ENCODE measurements at regions not wholly inside any gene's neighbourhood (a gene's known extent, or its start where the extent isn't known, plus 50 kb on each side); places are given as distances from the start of the nearest gene placed in this dataset.

DNA sequence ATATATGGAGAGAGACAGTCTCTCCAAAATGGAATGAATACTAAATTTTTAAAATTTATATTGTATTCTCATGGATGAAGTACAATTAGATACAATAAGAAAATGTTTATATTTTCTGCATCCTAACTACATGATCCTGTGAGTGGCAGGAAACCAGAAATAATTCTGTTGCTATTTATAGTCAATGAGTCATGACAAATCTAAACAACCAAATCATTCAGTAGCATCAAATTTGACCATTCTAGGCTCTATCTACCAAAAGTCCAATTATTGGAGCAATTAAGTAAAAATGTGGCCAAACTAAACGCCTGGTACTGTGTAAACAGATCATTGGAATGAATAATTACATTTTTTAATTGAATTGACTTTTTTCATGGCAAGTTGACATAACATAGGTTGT lies 959.8 kb downstream of the EPHA7 start:
- 0% methylated on average over 1 of the region's 1 CpG for WGBS (ENCODE audit: insufficient coverage, insufficient replicate concordance, low lambda C conversion rate, missing lambda C conversion rate)
- Histone ChIP-seq H3K9ac (ENCODE audit: control insufficient read depth, insufficient read depth, low read length) (no peak overlapping the region), H3K9me3 (replicated peaks; ENCODE audit: control insufficient read depth, insufficient read depth, low read length) (no peaks in the 10 kb centered on the region), H3K27ac (ENCODE audit: control insufficient read depth, insufficient read depth) (no peak overlapping the region), H3K4me3 (no peak overlapping the region), H3K4me2 (ENCODE audit: control insufficient read depth, insufficient read depth) (no peak overlapping the region), H3K79me2 (ENCODE audit: control insufficient read depth, insufficient read depth, low read length) (no peaks in the 10 kb centered on the region), H3K4me1 (ENCODE audit: control insufficient read depth, insufficient read depth, low read length) (no peaks in the 10 kb centered on the region), H4K20me1 (ENCODE audit: control insufficient read depth, insufficient read depth) (no peaks in the 10 kb centered on the region), H3K27me3 (replicated peaks in 1 of 2; ENCODE audit: control insufficient read depth in 2 of 2, insufficient read depth in 2 of 2, low read length in 1 of 2) (no peaks in the 10 kb centered on the region), H2AFZ (ENCODE audit: control insufficient read depth, low read depth, low read length) (no peak overlapping the region), H3K36me3 (ENCODE audit: control insufficient read depth in 2 of 2, insufficient read depth in 2 of 2, low read length in 1 of 2) (no peaks in the 10 kb centered on the region)
- no peak for ATAC-seq
- CTCF ChIA-PET = no interaction called here
- BruUV-seq (replicated peaks) = no TSS peak
- no peak for FAIRE-seq
- in situ Hi-C loops (cut with MboI) (no loop called here), intact Hi-C loops (cut with micrococcal nuclease; ENCODE audit: unreplicated experiment) (no loop called here)
- RAD21 ChIA-PET (ENCODE audit: unreplicated experiment) = no interaction called here
- POLR2A ChIA-PET = no interaction called here
- no peak for DNase-seq (ENCODE audit: low read depth, low spot score)
- SMC1A ChIA-PET (ENCODE audit: uncharacterized antibody, unreplicated experiment) = no interaction called here
- TF ChIP-seq EED (IDR thresholded peaks at IDR 0.05; ENCODE audit: low read depth) = no peak

DNA sequence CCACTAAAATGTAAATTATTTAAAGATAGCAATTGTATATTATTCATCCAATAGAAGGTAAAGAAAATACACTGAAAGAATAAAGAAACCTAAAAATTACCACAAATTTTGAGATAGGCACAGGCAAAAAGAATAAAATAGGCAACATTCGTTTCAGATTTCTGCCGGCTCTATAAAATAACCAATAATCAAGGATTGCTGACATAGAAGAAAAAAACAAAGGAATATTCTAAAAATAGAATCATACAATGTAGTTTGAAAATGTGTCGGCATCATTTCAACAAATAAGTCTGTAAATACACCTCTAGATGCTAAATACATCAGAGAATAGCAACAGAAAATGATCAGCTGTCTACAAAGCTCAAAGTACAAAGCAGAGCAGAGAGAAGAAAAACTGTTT lies 973.3 kb downstream of the EPHA7 start:
- intact Hi-C loops (cut with micrococcal nuclease; ENCODE audit: unreplicated experiment) = no loop called here
- Histone ChIP-seq H3K36me3 (ENCODE audit: control insufficient read depth in 2 of 2, insufficient read depth in 2 of 2, low read length in 1 of 2) (no peaks in the 10 kb centered on the region), H3K9ac (ENCODE audit: control insufficient read depth, insufficient read depth, low read length) (no peak overlapping the region), H3K27me3 (replicated peaks in 1 of 2; ENCODE audit: control insufficient read depth in 2 of 2, insufficient read depth in 2 of 2, low read length in 1 of 2) (no peaks in the 10 kb centered on the region), H3K79me2 (ENCODE audit: control insufficient read depth, insufficient read depth, low read length) (no peaks in the 10 kb centered on the region), H3K27ac (ENCODE audit: control insufficient read depth, insufficient read depth) (no peak overlapping the region), H2AFZ (ENCODE audit: control insufficient read depth, low read depth, low read length) (no peak overlapping the region), H3K9me3 (replicated peaks; ENCODE audit: control insufficient read depth, insufficient read depth, low read length) (no peaks in the 10 kb centered on the region), H3K4me3 (no peak overlapping the region), H3K4me2 (ENCODE audit: control insufficient read depth, insufficient read depth) (no peak overlapping the region), H3K4me1 (ENCODE audit: control insufficient read depth, insufficient read depth, low read length) (no peaks in the 10 kb centered on the region), H4K20me1 (ENCODE audit: control insufficient read depth, insufficient read depth) (no peaks in the 10 kb centered on the region)
- in situ Hi-C loops (cut with MboI) = no loop called here
- POLR2A ChIA-PET = no interaction called here
- SMC1A ChIA-PET (ENCODE audit: uncharacterized antibody, unreplicated experiment) = no interaction called here
- BruUV-seq (replicated peaks) = no TSS peak
- CTCF ChIA-PET = no interaction called here
- FAIRE-seq (no peak), DNase-seq (ENCODE audit: low read depth, low spot score) (no peak), ATAC-seq (no peak)
- WGBS (ENCODE audit: insufficient coverage, insufficient replicate concordance, low lambda C conversion rate, missing lambda C conversion rate) = 16% methylated on average over 3 of the region's 3 CpGs
- RAD21 ChIA-PET (ENCODE audit: unreplicated experiment) = no interaction called here
- TF ChIP-seq ATF7 (IDR thresholded peaks at IDR 0.05; ENCODE audit: low read depth) (no peak), STAT3 (IDR thresholded peaks at IDR 0.05; ENCODE audit: low read depth, low read length) (no peak), ZBED1 (IDR thresholded peaks at IDR 0.05; ENCODE audit: borderline replicate concordance) (no peak), ZNF217 (IDR thresholded peaks at IDR 0.05) (no peak), SP1 (IDR thresholded peaks at IDR 0.05; ENCODE audit: low read depth, low read length) (no peak), SUPT20H (IDR thresholded peaks at IDR 0.05; ENCODE audit: borderline replicate concordance, control insufficient read depth, low read depth, low read length) (no peak), CREB1 (IDR thresholded peaks at IDR 0.05; ENCODE audit: low read depth) (no peak), TBL1XR1 (IDR thresholded peaks at IDR 0.05; ENCODE audit: low read depth, low read length) (no peak), ASH2L (IDR thresholded peaks at IDR 0.05; ENCODE audit: borderline replicate concordance, low read depth) (no peak)
- TF ChIP-seq, protein P1, sequence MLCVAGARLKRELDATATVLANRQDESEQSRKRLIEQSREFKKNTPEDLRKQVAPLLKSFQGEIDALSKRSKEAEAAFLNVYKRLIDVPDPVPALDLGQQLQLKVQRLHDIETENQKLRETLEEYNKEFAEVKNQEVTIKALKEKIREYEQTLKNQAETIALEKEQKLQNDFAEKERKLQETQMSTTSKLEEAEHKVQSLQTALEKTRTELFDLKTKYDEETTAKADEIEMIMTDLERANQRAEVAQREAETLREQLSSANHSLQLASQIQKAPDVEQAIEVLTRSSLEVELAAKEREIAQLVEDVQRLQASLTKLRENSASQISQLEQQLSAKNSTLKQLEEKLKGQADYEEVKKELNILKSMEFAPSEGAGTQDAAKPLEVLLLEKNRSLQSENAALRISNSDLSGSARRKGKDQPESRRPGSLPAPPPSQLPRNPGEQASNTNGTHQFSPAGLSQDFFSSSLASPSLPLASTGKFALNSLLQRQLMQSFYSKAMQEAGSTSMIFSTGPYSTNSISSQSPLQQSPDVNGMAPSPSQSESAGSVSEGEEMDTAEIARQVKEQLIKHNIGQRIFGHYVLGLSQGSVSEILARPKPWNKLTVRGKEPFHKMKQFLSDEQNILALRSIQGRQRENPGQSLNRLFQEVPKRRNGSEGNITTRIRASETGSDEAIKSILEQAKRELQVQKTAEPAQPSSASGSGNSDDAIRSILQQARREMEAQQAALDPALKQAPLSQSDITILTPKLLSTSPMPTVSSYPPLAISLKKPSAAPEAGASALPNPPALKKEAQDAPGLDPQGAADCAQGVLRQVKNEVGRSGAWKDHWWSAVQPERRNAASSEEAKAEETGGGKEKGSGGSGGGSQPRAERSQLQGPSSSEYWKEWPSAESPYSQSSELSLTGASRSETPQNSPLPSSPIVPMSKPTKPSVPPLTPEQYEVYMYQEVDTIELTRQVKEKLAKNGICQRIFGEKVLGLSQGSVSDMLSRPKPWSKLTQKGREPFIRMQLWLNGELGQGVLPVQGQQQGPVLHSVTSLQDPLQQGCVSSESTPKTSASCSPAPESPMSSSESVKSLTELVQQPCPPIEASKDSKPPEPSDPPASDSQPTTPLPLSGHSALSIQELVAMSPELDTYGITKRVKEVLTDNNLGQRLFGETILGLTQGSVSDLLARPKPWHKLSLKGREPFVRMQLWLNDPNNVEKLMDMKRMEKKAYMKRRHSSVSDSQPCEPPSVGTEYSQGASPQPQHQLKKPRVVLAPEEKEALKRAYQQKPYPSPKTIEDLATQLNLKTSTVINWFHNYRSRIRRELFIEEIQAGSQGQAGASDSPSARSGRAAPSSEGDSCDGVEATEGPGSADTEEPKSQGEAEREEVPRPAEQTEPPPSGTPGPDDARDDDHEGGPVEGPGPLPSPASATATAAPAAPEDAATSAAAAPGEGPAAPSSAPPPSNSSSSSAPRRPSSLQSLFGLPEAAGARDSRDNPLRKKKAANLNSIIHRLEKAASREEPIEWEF (IDR thresholded peaks at IDR 0.05; ENCODE audit: insufficient replicate concordance, low read depth, low read length) = no peak
- TF ChIP-seq, protein P2, sequence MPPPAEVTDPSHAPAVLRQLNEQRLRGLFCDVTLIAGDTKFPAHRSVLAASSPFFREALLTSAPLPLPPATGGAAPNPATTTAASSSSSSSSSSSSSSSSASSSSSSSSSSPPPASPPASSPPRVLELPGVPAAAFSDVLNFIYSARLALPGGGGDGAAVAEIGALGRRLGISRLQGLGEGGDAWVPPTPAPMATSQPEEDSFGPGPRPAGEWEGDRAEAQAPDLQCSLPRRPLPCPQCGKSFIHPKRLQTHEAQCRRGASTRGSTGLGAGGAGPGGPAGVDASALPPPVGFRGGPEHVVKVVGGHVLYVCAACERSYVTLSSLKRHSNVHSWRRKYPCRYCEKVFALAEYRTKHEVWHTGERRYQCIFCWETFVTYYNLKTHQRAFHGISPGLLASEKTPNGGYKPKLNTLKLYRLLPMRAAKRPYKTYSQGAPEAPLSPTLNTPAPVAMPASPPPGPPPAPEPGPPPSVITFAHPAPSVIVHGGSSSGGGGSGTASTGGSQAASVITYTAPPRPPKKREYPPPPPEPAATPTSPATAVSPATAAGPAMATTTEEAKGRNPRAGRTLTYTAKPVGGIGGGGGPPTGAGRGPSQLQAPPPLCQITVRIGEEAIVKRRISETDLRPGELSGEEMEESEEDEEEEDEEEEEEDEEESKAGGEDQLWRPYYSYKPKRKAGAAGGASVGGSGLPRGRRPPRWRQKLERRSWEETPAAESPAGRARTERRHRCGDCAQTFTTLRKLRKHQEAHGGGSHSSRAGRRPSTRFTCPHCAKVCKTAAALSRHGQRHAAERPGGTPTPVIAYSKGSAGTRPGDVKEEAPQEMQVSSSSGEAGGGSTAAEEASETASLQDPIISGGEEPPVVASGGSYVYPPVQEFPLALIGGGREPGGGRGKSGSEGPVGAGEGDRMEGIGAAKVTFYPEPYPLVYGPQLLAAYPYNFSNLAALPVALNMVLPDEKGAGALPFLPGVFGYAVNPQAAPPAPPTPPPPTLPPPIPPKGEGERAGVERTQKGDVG (CRISPR knock-in tag; IDR thresholded peaks at IDR 0.05) = no peak

Measured in GM12878 (cell line).